ENCODE measurements at regions not wholly inside any gene's neighbourhood (a gene's known extent, or its start where the extent isn't known, plus 50 kb on each side); places are given as distances from the start of the nearest gene placed in this dataset.

DNA sequence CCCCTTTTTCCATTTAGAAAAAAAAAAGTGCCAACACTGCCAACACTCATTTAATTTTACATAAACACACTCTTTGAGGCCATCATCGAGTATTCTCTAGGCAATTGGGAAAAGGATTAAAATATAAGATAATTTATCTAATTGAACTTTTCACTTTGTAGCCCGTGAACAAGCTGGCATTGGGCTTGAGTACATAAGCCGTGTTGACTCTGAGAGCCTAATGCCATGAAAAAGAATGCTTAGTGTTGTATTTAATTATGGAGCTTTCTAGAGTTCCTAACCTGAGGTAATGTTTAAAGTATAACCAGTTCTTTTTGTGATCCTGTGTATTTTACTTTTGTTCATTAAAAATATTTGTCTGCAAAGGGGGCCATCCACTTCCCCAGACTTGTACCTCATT is 193.8 kb downstream of the LYPLAL1 start:
- Histone ChIP-seq H3K36me3 (no peaks in the 10 kb centered on the region), H3K9me3 (ENCODE audit: severe bottlenecking) (no peaks in the 10 kb centered on the region), H3K4me3 (ENCODE audit: low read depth, low read length) (no peak overlapping the region), H3K27ac (no peak overlapping the region), H3K27me3 (ENCODE audit: insufficient read depth, low read depth, severe bottlenecking) (no peaks in the 10 kb centered on the region)
- DNase-seq = no peak
- TF ChIP-seq, protein P1, sequence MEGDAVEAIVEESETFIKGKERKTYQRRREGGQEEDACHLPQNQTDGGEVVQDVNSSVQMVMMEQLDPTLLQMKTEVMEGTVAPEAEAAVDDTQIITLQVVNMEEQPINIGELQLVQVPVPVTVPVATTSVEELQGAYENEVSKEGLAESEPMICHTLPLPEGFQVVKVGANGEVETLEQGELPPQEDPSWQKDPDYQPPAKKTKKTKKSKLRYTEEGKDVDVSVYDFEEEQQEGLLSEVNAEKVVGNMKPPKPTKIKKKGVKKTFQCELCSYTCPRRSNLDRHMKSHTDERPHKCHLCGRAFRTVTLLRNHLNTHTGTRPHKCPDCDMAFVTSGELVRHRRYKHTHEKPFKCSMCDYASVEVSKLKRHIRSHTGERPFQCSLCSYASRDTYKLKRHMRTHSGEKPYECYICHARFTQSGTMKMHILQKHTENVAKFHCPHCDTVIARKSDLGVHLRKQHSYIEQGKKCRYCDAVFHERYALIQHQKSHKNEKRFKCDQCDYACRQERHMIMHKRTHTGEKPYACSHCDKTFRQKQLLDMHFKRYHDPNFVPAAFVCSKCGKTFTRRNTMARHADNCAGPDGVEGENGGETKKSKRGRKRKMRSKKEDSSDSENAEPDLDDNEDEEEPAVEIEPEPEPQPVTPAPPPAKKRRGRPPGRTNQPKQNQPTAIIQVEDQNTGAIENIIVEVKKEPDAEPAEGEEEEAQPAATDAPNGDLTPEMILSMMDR (IDR thresholded peaks at IDR 0.05; ENCODE audit: low read depth, low read length) = no peak

GRCh38 chr1:219365451-219365850 is 191.8 kb downstream of the LYPLAL1 start:
- no peaks in the 10 kb centered on the region for H3K36me3 ChIP-seq

GRCh38 chr1:219362702-219363101 is 189.0 kb downstream of the LYPLAL1 start:
- Histone ChIP-seq H3K36me3 (no peaks in the 10 kb centered on the region), H3K4me3 (ENCODE audit: low read depth, low read length) (no peak overlapping the region), H3K9me3 (ENCODE audit: severe bottlenecking) (no peaks in the 10 kb centered on the region), H3K27ac (no peak overlapping the region), H3K27me3 (ENCODE audit: insufficient read depth, low read depth, severe bottlenecking) (no peaks in the 10 kb centered on the region)
- DNase-seq = no peak
- TF ChIP-seq, protein P1 (IDR thresholded peaks at IDR 0.05; ENCODE audit: low read depth, low read length) = no peak

More at GRCh38 chr1:219365451-219365850, 191.8 kb downstream of the LYPLAL1 start:
- no peaks in the 10 kb centered on the region for H3K9me3 ChIP-seq (ENCODE audit: severe bottlenecking)
- H3K4me3 ChIP-seq (ENCODE audit: low read depth, low read length) = no peak overlapping the region
- no peak overlapping the region for H3K27ac ChIP-seq
- TF ChIP-seq, protein P1 (IDR thresholded peaks at IDR 0.05; ENCODE audit: low read depth, low read length) = no peak
- H3K27me3 ChIP-seq (ENCODE audit: insufficient read depth, low read depth, severe bottlenecking) = no peaks in the 10 kb centered on the region
- DNase-seq = no peak

DNA sequence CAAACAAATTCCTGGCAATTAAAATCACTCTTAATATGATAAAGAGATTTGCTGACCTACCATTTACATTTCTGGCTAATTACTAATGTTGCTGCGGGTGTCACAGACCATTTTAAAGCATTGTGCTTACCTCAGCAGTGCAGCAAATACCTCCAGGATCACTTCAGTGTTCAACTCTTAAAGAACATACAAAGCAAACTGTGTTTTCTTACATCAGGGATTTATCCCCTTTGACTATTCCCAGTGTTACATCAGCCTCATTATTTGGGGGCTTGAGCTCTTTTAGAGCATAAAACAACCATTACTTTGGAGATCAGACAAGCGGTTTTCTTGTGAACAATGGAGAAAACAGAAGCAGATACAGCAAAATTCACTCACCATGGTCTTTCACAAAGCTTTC is 185.4 kb downstream of the LYPLAL1 start:
- H3K9me3 ChIP-seq (ENCODE audit: severe bottlenecking) = no peaks in the 10 kb centered on the region
- no peak for DNase-seq
- no peak overlapping the region for H3K4me3 ChIP-seq (ENCODE audit: low read depth, low read length)
- H3K27ac ChIP-seq = no peak overlapping the region
- no peaks in the 10 kb centered on the region for H3K36me3 ChIP-seq
- H3K27me3 ChIP-seq (ENCODE audit: insufficient read depth, low read depth, severe bottlenecking) = no peaks in the 10 kb centered on the region
- TF ChIP-seq, protein P1 (IDR thresholded peaks at IDR 0.05; ENCODE audit: low read depth, low read length) = no peak

DNA sequence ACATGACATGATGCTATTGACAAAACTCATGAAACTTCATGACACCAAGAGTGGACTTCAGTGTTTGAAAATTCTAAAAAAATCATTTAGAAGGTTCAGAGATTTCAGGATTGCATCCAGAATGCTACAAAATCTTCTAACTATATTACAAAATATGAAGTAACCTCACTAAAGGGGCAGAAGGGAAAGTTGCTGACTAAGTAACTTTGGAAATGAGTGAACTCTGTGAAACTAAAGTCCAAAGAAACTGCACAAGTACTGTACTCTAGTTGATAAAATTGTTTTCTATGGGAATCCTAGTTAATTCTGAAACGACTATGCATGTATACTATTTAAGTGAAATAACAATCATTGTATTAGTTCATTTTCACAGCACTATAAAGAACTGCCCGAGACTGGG is 184.4 kb downstream of the LYPLAL1 start:
- Histone ChIP-seq H3K27ac (no peak overlapping the region), H3K27me3 (ENCODE audit: insufficient read depth, low read depth, severe bottlenecking) (no peaks in the 10 kb centered on the region), H3K9me3 (ENCODE audit: severe bottlenecking) (no peaks in the 10 kb centered on the region), H3K4me3 (ENCODE audit: low read depth, low read length) (no peak overlapping the region), H3K36me3 (no peaks in the 10 kb centered on the region)
- no peak for DNase-seq
- TF ChIP-seq, protein P1 (IDR thresholded peaks at IDR 0.05; ENCODE audit: low read depth, low read length) = no peak

GRCh38 chr1:219354962-219355361 is 181.3 kb downstream of the LYPLAL1 start:
- H3K27ac ChIP-seq = no peak overlapping the region
- TF ChIP-seq, protein P1 (IDR thresholded peaks at IDR 0.05; ENCODE audit: low read depth, low read length) = no peak
- no peaks in the 10 kb centered on the region for H3K9me3 ChIP-seq (ENCODE audit: severe bottlenecking)
- no peak overlapping the region for H3K4me3 ChIP-seq (ENCODE audit: low read depth, low read length)
- no peak for DNase-seq
- H3K27me3 ChIP-seq (ENCODE audit: insufficient read depth, low read depth, severe bottlenecking) = no peaks in the 10 kb centered on the region
- H3K36me3 ChIP-seq = no peaks in the 10 kb centered on the region

Measured in WERI-Rb-1 (cell line).